ENCODE measurements at regions not wholly inside any gene's neighbourhood (a gene's known extent, or its start where the extent isn't known, plus 50 kb on each side); places are given as distances from the start of the nearest gene placed in this dataset.
"Not testable (repeated sequence)": the region's sequence is repeated elsewhere in the genome, so short reads cannot be mapped to it uniquely, and the experiment has no call there.

- H3K9ac ChIP-seq (ENCODE audit: low read length); H3K27me3 ChIP-seq (ENCODE audit: control insufficient read depth, insufficient read depth, low read length); H3K36me3 ChIP-seq (ENCODE audit: control insufficient read depth, low read depth, low read length); H3K4me1 ChIP-seq (ENCODE audit: control insufficient read depth, low read depth, low read length); H3K27ac ChIP-seq (ENCODE audit: low read length); H3K9me3 ChIP-seq (ENCODE audit: control insufficient read depth, low read depth, low read length); H3K4me3 ChIP-seq (ENCODE audit: low read length): not testable (repeated sequence)
These were observed 356.7 kb downstream of the ADGRD1 start for GRCh38 chr12:131310227-131310969.

- not testable (repeated sequence) for H3K9ac ChIP-seq (ENCODE audit: low read length); H3K36me3 ChIP-seq (ENCODE audit: control insufficient read depth, low read depth, low read length); H3K27me3 ChIP-seq (ENCODE audit: control insufficient read depth, insufficient read depth, low read length); H3K4me3 ChIP-seq (ENCODE audit: low read length); H3K4me1 ChIP-seq (ENCODE audit: control insufficient read depth, low read depth, low read length); H3K27ac ChIP-seq (ENCODE audit: low read length); H3K9me3 ChIP-seq (ENCODE audit: control insufficient read depth, low read depth, low read length)
These were observed 357.6 kb downstream of the ADGRD1 start for GRCh38 chr12:131311279-131311722.

GRCh38 chr12:131311764-131312163 lies 358.1 kb downstream of the ADGRD1 start:
- Histone ChIP-seq H3K4me3 (ENCODE audit: low read length) (no peak overlapping the region), H3K4me1 (ENCODE audit: control insufficient read depth, low read depth, low read length) (no peaks in the 10 kb centered on the region), H3K9ac (ENCODE audit: low read length) (no peak overlapping the region), H3K27ac (ENCODE audit: low read length) (no peak overlapping the region), H3K27me3 (ENCODE audit: control insufficient read depth, insufficient read depth, low read length) (no peaks in the 10 kb centered on the region), H3K36me3 (ENCODE audit: control insufficient read depth, low read depth, low read length) (no peaks in the 10 kb centered on the region), H3K9me3 (ENCODE audit: control insufficient read depth, low read depth, low read length) (no peaks in the 10 kb centered on the region)

GRCh38 chr12:131312382-131312781 lies 358.7 kb downstream of the ADGRD1 start:
- H3K9ac ChIP-seq (ENCODE audit: low read length); H3K36me3 ChIP-seq (ENCODE audit: control insufficient read depth, low read depth, low read length); H3K4me1 ChIP-seq (ENCODE audit: control insufficient read depth, low read depth, low read length); H3K4me3 ChIP-seq (ENCODE audit: low read length); H3K27ac ChIP-seq (ENCODE audit: low read length); H3K9me3 ChIP-seq (ENCODE audit: control insufficient read depth, low read depth, low read length); H3K27me3 ChIP-seq (ENCODE audit: control insufficient read depth, insufficient read depth, low read length): not testable (repeated sequence)

GRCh38 chr12:131312793-131313545 lies 359.3 kb downstream of the ADGRD1 start:
- H3K9me3 ChIP-seq (ENCODE audit: control insufficient read depth, low read depth, low read length), result no peaks in the 10 kb centered on the region
- no peaks in the 10 kb centered on the region for H3K27me3 ChIP-seq (ENCODE audit: control insufficient read depth, insufficient read depth, low read length)
- no peak overlapping the region for H3K27ac ChIP-seq (ENCODE audit: low read length)
- H3K4me3 ChIP-seq (ENCODE audit: low read length), result no peak overlapping the region
- H3K36me3 ChIP-seq (ENCODE audit: control insufficient read depth, low read depth, low read length), result no peaks in the 10 kb centered on the region
- no peak overlapping the region for H3K9ac ChIP-seq (ENCODE audit: low read length)
- H3K4me1 ChIP-seq (ENCODE audit: control insufficient read depth, low read depth, low read length), result no peaks in the 10 kb centered on the region

- Histone ChIP-seq H3K36me3 (ENCODE audit: control insufficient read depth, low read depth, low read length) (no peaks in the 10 kb centered on the region), H3K27ac (ENCODE audit: low read length) (no peak overlapping the region), H3K4me1 (ENCODE audit: control insufficient read depth, low read depth, low read length) (no peaks in the 10 kb centered on the region), H3K4me3 (ENCODE audit: low read length) (no peak overlapping the region), H3K9ac (ENCODE audit: low read length) (no peak overlapping the region), H3K9me3 (ENCODE audit: control insufficient read depth, low read depth, low read length) (no peaks in the 10 kb centered on the region), H3K27me3 (ENCODE audit: control insufficient read depth, insufficient read depth, low read length) (no peaks in the 10 kb centered on the region)
These were observed 359.9 kb downstream of the ADGRD1 start for GRCh38 chr12:131313635-131314034.

GRCh38 chr12:131314524-131315090 lies 360.9 kb downstream of the ADGRD1 start:
- Histone ChIP-seq H3K9ac (ENCODE audit: low read length) (no peak overlapping the region), H3K36me3 (ENCODE audit: control insufficient read depth, low read depth, low read length) (no peaks in the 10 kb centered on the region), H3K4me3 (ENCODE audit: low read length) (no peak overlapping the region), H3K9me3 (ENCODE audit: control insufficient read depth, low read depth, low read length) (peaks cover 6% of the 10 kb centered on the region), H3K27ac (ENCODE audit: low read length) (no peak overlapping the region), H3K4me1 (ENCODE audit: control insufficient read depth, low read depth, low read length) (no peaks in the 10 kb centered on the region), H3K27me3 (ENCODE audit: control insufficient read depth, insufficient read depth, low read length) (no peaks in the 10 kb centered on the region)

GRCh38 chr12:131315601-131316000 lies 361.9 kb downstream of the ADGRD1 start:
- Histone ChIP-seq H3K4me1 (ENCODE audit: control insufficient read depth, low read depth, low read length) (no peaks in the 10 kb centered on the region), H3K4me3 (ENCODE audit: low read length) (no peak overlapping the region), H3K9me3 (ENCODE audit: control insufficient read depth, low read depth, low read length) (peaks cover 14% of the 10 kb centered on the region), H3K27me3 (ENCODE audit: control insufficient read depth, insufficient read depth, low read length) (no peaks in the 10 kb centered on the region), H3K27ac (ENCODE audit: low read length) (no peak overlapping the region), H3K9ac (ENCODE audit: low read length) (no peak overlapping the region), H3K36me3 (ENCODE audit: control insufficient read depth, low read depth, low read length) (no peaks in the 10 kb centered on the region)

GRCh38 chr12:131316388-131316787 lies 362.7 kb downstream of the ADGRD1 start:
- no peak overlapping the region for H3K9ac ChIP-seq (ENCODE audit: low read length)
- H3K27me3 ChIP-seq (ENCODE audit: control insufficient read depth, insufficient read depth, low read length), result no peaks in the 10 kb centered on the region
- no peaks in the 10 kb centered on the region for H3K36me3 ChIP-seq (ENCODE audit: control insufficient read depth, low read depth, low read length)
- no peak overlapping the region for H3K4me3 ChIP-seq (ENCODE audit: low read length)
- H3K4me1 ChIP-seq (ENCODE audit: control insufficient read depth, low read depth, low read length), result no peaks in the 10 kb centered on the region
- peaks cover 18% of the 10 kb centered on the region for H3K9me3 ChIP-seq (ENCODE audit: control insufficient read depth, low read depth, low read length)
- H3K27ac ChIP-seq (ENCODE audit: low read length), result no peak overlapping the region

- Histone ChIP-seq H3K27me3 (ENCODE audit: control insufficient read depth, insufficient read depth, low read length) (no peaks in the 10 kb centered on the region), H3K4me1 (ENCODE audit: control insufficient read depth, low read depth, low read length) (no peaks in the 10 kb centered on the region), H3K9me3 (ENCODE audit: control insufficient read depth, low read depth, low read length) (peaks cover 21% of the 10 kb centered on the region), H3K27ac (ENCODE audit: low read length) (no peak overlapping the region), H3K9ac (ENCODE audit: low read length) (no peak overlapping the region), H3K36me3 (ENCODE audit: control insufficient read depth, low read depth, low read length) (no peaks in the 10 kb centered on the region), H3K4me3 (ENCODE audit: low read length) (no peak overlapping the region)
These were observed 364.5 kb downstream of the ADGRD1 start for GRCh38 chr12:131318045-131318685.

- H3K9ac ChIP-seq (ENCODE audit: low read length), result no peak overlapping the region
- H3K4me3 ChIP-seq (ENCODE audit: low read length), result no peak overlapping the region
- H3K9me3 ChIP-seq (ENCODE audit: control insufficient read depth, low read depth, low read length), result peaks cover 21% of the 10 kb centered on the region
- H3K27ac ChIP-seq (ENCODE audit: low read length), result no peak overlapping the region
- H3K4me1 ChIP-seq (ENCODE audit: control insufficient read depth, low read depth, low read length), result no peaks in the 10 kb centered on the region
- no peaks in the 10 kb centered on the region for H3K36me3 ChIP-seq (ENCODE audit: control insufficient read depth, low read depth, low read length)
- H3K27me3 ChIP-seq (ENCODE audit: control insufficient read depth, insufficient read depth, low read length), result no peaks in the 10 kb centered on the region
These were observed 368.3 kb downstream of the ADGRD1 start for GRCh38 chr12:131321988-131322387.
